ENCODE measurements at regions not wholly inside any gene's neighbourhood (a gene's known extent, or its start where the extent isn't known, plus 50 kb on each side); places are given as distances from the start of the nearest gene placed in this dataset.

GRCh38 chr1:78716186-78716585 is 66.6 kb downstream of the IFI44 start:
- Histone ChIP-seq H3K9me3 (replicated peaks; ENCODE audit: control insufficient read depth, insufficient read depth, low read depth, low read length) (peaks cover 3% of the 10 kb centered on the region; the same call in 1 of the 2 replicates), H3K36me3 (ENCODE audit: control insufficient read depth, insufficient read depth, low read length) (no peaks in the 10 kb centered on the region), H3K9me1 (ENCODE audit: control insufficient read depth, insufficient read depth, low read length) (no peaks in the 10 kb centered on the region), H3K27ac (ENCODE audit: extremely low read depth, low read depth, low read length) (no peak overlapping the region), H4K20me1 (replicated peaks; ENCODE audit: control insufficient read depth, insufficient read depth, low read length) (no peaks in the 10 kb centered on the region), H3K79me2 (ENCODE audit: control insufficient read depth, insufficient read depth, low read length) (no peaks in the 10 kb centered on the region), H3K4me3 (no peak overlapping the region), H3K4me1 (replicated peaks in 1 of 2; ENCODE audit: control insufficient read depth in 2 of 2, insufficient read depth in 2 of 2, low read length in 2 of 2) (no peaks in the 10 kb centered on the region), H3K4me2 (ENCODE audit: insufficient read depth, low read length) (no peak overlapping the region), H2AFZ (ENCODE audit: low read depth, low read length) (no peak overlapping the region), H3K9ac (ENCODE audit: insufficient read depth in 1 of 2, low read depth in 2 of 2, low read length in 2 of 2) (no peak overlapping the region), H3K27me3 (ENCODE audit: control insufficient read depth in 2 of 2, insufficient read depth in 2 of 2, low read length in 2 of 2) (no peaks in the 10 kb centered on the region)
- ChIA-PET POLR2A (interaction anchor here (0.6 kb wide), 1 partner anchor 602 kb away, joined by 3 read pairs; no protein-coding TSS in a partner anchor), CTCF (ENCODE audit: low intra/inter-chr PET ratio) (no interaction called here)
- ATAC-seq (no peak), FAIRE-seq (no peak), DNase-seq (ENCODE audit: extremely low read depth in 1 of 4, low spot score in 3 of 4) (no peak)
- no TSS peak for BruUV-seq (replicated peaks)
- TF ChIP-seq MTA1 (IDR thresholded peaks at IDR 0.05; ENCODE audit: borderline replicate concordance) (no peak), HNRNPL (IDR thresholded peaks at IDR 0.05; ENCODE audit: low read depth, low read length) (no peak), E2F6 (IDR thresholded peaks at IDR 0.05; ENCODE audit: borderline replicate concordance in 1 of 2, extremely low read depth in 1 of 2, insufficient read depth in 1 of 2, insufficient read length in 1 of 2, low read depth in 1 of 2, low read length in 1 of 2, poor library complexity in 1 of 2, severe bottlenecking in 1 of 2) (no peak), ZNF668 (CRISPR knock-in tag; IDR thresholded peaks at IDR 0.05) (no peak), ZNF311 (CRISPR knock-in tag; IDR thresholded peaks at IDR 0.05) (no peak), GTF3C2 (IDR thresholded peaks at IDR 0.05; ENCODE audit: borderline replicate concordance, extremely low read depth, insufficient read length) (no peak), SMAD3 (CRISPR knock-in tag; conservative IDR thresholded peaks at IDR 0.05) (no peak), ZNF280B (CRISPR knock-in tag; IDR thresholded peaks at IDR 0.05) (no peak), ZNF347 (CRISPR knock-in tag; IDR thresholded peaks at IDR 0.05; ENCODE audit: low read depth) (no peak), KDM2B (CRISPR knock-in tag; IDR thresholded peaks at IDR 0.05) (no peak), SMAD1 (IDR thresholded peaks at IDR 0.05; ENCODE audit: low read depth, low read length, partially characterized antibody) (no peak), MAFG (tag; conservative IDR thresholded peaks at IDR 0.05) (no peak), RBFOX2 (IDR thresholded peaks at IDR 0.05; ENCODE audit: low read depth, low read length) (no peak), POLR2B (IDR thresholded peaks at IDR 0.05; ENCODE audit: low read depth, partially characterized antibody) (no peak)
- intact Hi-C loops (cut with micrococcal nuclease) (no loop called here), in situ Hi-C loops (cut with MboI) (no loop called here)
